HG02840 (cell line): ENCODE measurements at regions not wholly inside any gene's neighbourhood (a gene's known extent, or its start where the extent isn't known, plus 50 kb on each side); places are given as distances from the start of the nearest gene placed in this dataset.

Source experiments
- ATAC-seq: cut with Tn5 transposase; IDR thresholded peaks from one replicate; pipeline ENCODE4 v1.9.1; 2021; ENCODE audit warnings: mild to moderate bottlenecking, moderate library complexity, moderate number of reproducible peaks; ENCODE audit not compliant: unreplicated experiment, low FRiP score

GRCh38 chrX:22648281-22648680, 351.5 kb upstream of the DDX53 start:
- no peak for ATAC-seq

GRCh38 chrX:22650691-22651090, 349.1 kb upstream of the DDX53 start:
- no peak for ATAC-seq

DNA sequence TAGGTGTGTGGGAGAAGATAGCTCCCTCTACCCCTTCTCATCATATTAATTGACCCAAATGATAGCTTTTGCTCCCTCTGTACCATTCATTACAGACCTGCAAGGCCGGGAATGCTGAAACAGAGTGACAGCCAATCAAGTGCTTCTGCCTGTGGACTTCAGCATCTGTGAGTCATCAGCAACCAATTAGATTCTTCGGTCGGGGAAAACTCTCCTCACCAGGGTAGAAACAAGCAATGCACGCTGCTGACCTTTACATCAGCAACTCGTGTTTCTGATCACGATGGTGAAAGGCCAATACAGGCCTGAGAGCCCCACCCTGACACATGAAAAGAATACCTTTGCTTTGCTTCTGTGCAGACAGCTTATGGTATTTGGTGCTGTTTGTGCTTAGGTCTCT, 347.2 kb upstream of the DDX53 start:
- no peak for ATAC-seq

DNA sequence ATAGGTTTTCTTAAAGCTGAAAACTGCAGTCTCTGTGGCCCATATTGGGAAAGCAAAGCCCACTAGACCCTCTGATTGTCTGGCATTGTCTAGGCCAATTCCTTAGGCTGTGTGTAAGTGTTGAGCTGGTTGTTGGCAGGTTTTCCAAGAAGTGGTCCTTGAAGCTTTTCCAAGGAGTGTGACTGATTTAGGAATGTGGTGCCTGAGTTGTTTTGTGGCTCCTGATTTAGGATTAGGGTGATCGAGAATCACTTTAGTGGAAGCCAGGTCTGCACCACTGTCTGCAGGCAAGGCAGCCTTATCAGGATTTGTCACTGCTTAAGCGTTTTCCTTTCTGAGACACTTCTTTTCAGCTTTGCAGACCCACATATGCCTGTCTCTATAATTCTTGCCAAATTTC, 339.0 kb upstream of the DDX53 start:
- ATAC-seq = no peak

GRCh38 chrX:22662776-22663175, 337.0 kb upstream of the DDX53 start:
- no peak for ATAC-seq

GRCh38 chrX:22664826-22665225, 334.9 kb upstream of the DDX53 start:
- ATAC-seq = no peak

DNA sequence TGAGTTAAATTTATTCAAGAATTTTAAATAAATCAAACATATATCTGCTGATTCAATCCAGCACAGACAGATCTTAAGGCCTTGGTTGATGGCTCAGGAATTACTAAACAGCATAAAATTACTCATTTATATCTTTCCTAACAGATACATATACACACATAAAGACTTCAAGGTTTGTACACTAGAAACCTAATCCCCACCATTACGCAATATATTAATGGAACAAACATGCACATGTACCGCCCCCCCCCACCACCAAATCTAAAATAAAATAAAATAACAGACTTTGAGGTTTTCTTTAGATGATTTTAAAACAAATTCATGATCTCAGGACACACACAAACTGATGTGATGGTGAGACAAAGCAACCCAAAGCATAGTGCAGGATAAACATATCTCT, 333.9 kb upstream of the DDX53 start:
- no peak for ATAC-seq

- no peak for ATAC-seq
Measured at GRCh38 chrX:22666441-22666840, 333.3 kb upstream of the DDX53 start.

GRCh38 chrX:22674932-22675331, 324.8 kb upstream of the DDX53 start:
- ATAC-seq = no peak

GRCh38 chrX:22686138-22686541, 313.6 kb upstream of the DDX53 start:
- no peak for ATAC-seq

- ATAC-seq = no peak
Measured at GRCh38 chrX:22689290-22689689, 310.5 kb upstream of the DDX53 start.

DNA sequence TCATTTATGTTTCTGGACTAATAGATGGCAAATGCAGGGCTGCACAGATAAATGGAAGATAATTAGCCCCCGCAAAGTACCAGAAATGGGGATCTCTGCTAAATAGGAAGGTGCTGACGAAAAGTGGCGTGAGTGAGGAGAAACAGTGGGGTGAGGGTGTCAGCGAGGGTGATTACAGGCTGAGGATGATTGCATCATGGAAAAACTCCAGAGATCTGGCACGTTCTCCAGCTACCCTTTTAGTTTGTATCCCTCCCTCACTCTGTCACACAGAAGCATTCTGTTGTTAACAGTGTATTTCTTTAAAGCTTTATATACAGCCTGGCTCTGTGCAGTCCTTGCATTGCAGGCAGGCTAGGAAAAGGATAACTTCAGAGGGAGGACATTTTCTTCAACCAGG, 309.6 kb upstream of the DDX53 start:
- ATAC-seq = no peak

GRCh38 chrX:22691966-22692565, 307.7 kb upstream of the DDX53 start:
- no peak for ATAC-seq

GRCh38 chrX:22698151-22698550, 301.6 kb upstream of the DDX53 start:
- no peak for ATAC-seq

DNA sequence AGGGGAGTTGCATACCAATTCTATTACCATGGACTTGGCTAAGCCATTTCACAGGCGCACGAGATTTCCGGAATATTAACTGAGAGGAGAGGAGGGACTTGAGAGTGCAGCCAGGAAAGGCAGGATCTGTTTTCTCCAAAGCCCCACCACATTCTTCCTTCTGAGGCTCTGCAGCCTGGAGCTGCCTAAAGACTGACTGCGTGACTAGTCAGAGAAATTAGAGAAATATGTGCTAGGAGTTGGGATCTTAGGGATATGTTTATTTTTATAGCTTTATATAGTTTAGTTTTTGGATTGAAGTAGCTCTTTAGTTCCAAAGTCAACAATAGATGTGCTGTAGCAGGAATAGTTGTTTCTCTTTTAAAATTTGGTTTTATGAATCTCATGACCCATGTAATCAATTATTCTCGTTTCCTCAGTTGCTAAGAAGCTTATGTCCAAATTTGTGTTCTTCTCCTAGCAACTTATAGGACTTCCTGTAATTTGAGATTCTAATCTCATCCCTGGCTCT, 300.1 kb upstream of the DDX53 start:
- no peak for ATAC-seq

- ATAC-seq = no peak
Measured at GRCh38 chrX:22712942-22713341, 286.8 kb upstream of the DDX53 start.

DNA sequence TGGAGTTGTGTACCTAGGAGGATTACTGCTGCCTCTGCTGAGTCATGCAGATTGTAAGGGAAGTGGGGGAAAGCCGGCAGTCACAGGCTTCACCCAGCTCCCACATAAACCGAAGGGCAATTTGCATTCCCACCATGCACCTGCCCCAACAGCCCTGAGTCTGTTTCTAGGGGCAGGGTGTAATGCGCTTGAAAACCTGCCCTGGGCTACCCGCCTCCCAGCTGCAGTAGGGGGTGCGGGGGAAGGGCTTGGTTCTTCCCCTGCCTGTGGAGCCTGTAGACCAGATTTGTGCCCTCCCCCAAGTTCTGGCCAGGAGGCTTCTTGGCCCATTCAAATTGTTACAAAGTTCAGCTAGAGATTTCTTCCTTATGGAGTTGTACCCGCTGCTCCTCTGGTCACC, 269.2 kb upstream of the DDX53 start:
- no peak for ATAC-seq

DNA sequence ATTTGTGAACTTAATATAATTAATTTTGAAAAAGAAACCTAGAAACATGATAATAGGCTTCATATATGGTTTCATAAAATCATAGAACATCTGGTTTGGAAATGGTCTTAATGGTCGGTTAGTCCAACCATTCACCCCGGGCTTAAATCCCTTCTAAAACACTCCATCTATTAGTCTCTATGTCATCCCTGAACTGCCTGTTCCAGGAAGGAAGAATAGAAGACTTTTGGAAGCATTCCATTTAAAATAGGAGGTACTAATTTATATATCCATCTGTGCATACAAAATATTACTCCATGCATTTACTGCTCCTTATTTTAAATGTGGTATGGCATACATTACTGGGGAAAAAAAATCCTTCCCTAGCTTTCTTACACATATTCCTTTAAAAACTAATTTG, 262.2 kb upstream of the DDX53 start:
- no peak for ATAC-seq

DNA sequence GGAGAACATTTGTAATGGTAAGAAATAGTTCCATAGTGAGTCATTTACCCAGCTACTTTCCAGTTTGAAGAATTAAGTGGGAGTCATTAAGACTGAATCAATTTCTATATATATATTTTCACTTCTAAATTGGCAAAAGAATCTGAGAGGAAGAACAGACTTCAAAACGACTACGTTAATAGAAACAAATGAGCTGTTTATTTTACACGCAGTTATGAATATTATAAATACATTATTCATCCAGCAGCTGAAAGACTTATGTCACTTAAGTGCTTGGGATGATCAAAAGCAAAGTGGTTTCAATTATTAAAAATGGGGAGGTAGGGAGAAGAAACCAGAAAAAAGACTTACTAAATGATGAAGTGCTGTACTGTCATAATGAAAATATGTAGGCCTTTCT, 260.5 kb upstream of the DDX53 start:
- no peak for ATAC-seq

DNA sequence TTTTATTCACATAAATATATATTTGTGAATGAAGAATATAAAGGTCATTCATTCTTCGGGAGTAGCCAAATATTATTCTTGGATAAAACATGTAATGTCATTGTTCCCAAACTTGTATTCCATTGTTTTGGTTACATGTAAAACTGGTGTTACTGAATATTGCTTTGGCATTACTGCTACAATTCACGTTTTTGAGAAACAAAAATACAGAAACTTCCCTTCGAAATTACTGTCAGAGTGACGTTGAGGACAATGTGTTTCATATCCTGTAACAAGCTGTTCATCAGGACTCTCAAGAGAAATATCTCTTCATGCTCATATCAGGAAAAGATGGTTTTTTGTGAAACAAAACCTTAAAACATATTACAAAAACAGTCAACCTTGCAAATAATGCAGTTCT, 258.9 kb upstream of the DDX53 start:
- no peak for ATAC-seq

- ATAC-seq = no peak
Measured at GRCh38 chrX:22742174-22742573, 257.6 kb upstream of the DDX53 start.

GRCh38 chrX:22746081-22746480, 253.7 kb upstream of the DDX53 start:
- no peak for ATAC-seq
